C4-2B (cell line): ENCODE measurements at regions not wholly inside any gene's neighbourhood (a gene's known extent, or its start where the extent isn't known, plus 50 kb on each side); places are given as distances from the start of the nearest gene placed in this dataset.

Experiments used
- H3K27ac ChIP-seq: fragments of 450-650 bp; 2 replicates; pipeline ENCODE4 v1.5.1; 2017
- ZFX ChIP-seq: fragments of 450-650 bp; IDR thresholded peaks from 2 replicates; pipeline ENCODE4 v1.6.1; 2017
- TF ChIP-seq, protein P1 (sequence below): fragments of 450-650 bp; conservative IDR thresholded peaks from 2 replicates; pipeline ENCODE4 v1.5.1; 2017; ENCODE audit warnings: mild to moderate bottlenecking

DNA sequence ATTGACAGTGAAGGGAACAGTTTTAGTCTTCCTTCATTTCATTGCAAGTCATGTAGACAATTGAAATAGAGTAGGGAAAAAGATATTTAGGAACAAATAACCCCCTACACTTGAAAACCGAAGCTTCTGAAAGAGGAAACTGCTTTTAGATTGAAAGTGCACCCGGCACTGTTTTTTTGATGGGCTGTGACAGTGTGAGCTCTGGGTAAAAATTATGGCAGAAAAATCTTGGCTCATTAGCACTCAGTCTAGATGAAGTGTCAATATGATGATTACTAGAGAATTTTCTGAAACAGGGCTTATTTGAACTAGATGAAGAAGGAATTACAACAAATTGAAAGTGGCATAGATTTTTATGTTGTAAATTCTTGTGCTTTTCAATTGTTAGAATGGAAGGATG is 1132.4 kb downstream of the RAPGEF2 start:
- no peak overlapping the region for H3K27ac ChIP-seq
- no peak for TF ChIP-seq ZFX
- TF ChIP-seq, protein P1, sequence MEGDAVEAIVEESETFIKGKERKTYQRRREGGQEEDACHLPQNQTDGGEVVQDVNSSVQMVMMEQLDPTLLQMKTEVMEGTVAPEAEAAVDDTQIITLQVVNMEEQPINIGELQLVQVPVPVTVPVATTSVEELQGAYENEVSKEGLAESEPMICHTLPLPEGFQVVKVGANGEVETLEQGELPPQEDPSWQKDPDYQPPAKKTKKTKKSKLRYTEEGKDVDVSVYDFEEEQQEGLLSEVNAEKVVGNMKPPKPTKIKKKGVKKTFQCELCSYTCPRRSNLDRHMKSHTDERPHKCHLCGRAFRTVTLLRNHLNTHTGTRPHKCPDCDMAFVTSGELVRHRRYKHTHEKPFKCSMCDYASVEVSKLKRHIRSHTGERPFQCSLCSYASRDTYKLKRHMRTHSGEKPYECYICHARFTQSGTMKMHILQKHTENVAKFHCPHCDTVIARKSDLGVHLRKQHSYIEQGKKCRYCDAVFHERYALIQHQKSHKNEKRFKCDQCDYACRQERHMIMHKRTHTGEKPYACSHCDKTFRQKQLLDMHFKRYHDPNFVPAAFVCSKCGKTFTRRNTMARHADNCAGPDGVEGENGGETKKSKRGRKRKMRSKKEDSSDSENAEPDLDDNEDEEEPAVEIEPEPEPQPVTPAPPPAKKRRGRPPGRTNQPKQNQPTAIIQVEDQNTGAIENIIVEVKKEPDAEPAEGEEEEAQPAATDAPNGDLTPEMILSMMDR = no peak

DNA sequence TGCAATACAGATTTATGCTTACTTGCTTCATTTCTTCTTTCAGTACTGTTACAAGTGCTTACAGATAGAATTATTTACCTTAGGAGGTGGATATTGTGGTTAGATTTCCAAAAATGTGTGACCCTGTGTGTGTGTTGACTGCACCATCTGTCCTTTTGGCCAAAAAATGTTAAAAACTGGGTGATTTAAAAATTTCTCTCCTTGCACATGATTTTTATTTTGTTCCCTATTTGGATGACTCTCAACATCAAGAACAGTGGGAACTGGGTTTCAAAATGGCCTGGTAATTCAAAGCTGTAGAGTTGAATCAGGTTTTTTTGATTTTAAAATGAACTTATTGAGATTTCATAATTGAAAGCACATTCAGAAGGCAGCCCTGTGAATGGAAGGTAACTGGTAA is 1132.9 kb downstream of the RAPGEF2 start:
- no peak for TF ChIP-seq ZFX
- TF ChIP-seq, protein P1 = no peak
- no peak overlapping the region for H3K27ac ChIP-seq

DNA sequence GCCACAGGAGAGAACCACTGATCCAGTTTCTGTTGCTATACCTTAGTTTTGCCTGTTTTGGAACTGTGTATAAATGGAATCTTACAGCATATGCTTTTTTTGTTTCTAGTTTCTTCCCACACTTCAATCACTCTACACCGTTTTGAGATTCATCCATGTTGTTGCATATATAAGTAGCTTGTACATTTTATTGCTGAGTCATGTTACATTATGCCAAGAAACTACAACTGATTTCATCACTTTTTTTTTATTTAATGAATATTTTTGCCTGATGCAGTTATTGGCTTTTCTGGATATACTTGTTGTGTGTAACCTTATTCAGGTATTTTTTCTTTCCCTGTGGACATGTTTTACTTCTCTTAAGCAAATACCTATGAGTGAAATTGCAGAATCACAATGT is 1135.9 kb downstream of the RAPGEF2 start:
- H3K27ac ChIP-seq = no peak overlapping the region
- TF ChIP-seq ZFX = no peak
- TF ChIP-seq, protein P1 = no peak

DNA sequence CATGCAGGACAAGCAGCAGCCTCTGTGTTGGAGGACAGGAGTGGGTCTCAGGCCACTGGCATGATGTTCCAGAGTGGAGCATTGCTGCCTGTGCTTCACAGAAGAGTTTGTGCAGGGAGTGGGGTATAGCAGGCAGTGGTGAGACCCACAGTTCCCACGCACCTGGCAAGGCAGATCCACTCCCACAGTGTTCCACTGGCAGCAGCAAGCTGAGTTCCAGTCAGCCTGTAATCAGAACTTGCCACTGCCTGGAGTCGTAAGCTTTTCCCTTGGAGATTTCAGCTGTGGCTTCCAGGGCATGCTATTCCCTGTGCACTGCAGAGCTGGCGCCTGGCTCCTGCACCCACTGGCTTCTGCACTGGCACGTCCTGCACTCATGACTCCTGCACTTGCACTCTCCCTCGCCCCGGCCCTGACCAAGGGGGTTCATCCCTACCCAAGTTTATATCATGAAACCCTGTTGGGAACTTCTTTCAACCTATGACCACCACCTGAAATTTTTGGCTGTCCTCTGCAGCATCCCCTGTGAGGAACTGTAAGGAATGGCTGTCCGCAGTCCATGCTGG is 1144.3 kb downstream of the RAPGEF2 start:
- TF ChIP-seq ZFX = no peak
- TF ChIP-seq, protein P1 = no peak
- no peak overlapping the region for H3K27ac ChIP-seq

DNA sequence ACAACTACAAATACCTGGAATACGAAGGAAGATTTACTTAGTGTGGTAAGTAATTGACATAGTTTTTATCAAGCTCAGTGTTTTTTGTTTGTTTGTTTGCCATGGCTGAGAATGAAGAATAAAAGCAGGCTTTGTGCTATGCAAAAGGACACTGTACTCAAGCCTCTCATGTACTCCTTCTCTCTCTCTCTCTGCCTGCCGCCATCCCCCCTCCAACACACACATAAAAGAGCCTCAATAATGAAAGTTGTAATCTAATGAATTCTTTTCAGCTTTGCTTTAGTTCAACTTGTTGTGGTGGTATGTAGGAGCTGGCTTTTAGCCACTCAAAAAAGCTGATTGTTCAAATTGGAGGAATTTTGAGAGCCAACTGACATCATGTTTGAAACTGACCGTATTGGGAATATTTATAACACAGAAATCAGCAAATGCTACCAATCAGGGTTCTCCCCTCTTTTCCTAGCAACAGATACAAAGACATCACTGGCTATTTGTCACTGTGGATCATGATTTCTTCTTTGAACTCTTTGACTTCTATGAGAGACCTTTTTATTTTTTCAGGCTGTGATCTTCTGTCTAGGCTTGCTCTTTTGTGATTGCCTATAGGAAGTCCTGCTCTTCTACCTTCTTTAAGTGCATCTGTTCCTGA is 1148.8 kb downstream of the RAPGEF2 start:
- TF ChIP-seq, protein P1 = no peak
- TF ChIP-seq ZFX = no peak
- H3K27ac ChIP-seq = no peak overlapping the region

DNA sequence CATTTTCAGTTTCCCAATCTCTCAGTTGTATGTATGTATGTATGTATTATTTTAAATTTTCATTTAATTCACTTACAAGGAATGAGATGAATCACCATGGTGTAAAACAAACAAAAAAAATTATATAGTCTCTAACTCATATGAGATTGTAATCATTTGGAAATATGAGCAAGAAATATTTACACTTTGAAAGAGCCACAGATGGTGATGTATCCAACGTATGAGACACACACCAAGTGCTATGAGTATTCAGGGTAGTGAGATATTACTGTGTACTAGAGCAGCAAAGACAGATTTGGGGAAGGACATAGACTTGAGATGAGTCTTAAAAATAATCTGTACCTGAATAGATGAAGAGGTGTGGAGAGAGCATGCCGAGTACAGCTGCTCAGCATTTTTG is 1154.4 kb downstream of the RAPGEF2 start:
- H3K27ac ChIP-seq = no peak overlapping the region
- TF ChIP-seq, protein P1 = no peak
- TF ChIP-seq ZFX = no peak

DNA sequence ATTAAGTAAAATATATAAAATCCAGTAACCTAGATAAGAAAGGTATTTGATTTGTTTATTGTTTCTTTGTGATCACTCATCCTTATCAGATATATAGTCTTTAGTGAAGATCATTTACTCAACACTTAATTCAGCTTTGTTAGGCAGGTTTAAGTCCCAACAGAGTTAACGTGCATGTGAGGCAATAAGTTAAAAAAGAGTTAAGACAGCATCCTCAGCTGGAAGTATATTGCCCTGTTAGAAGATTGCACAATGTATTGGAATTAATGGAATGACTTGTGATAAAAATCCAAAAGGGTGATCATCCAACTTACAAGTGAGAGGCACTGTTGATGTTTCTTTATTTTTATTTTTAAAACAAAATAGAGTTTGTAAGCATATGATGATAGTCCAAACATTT is 1162.1 kb downstream of the RAPGEF2 start:
- TF ChIP-seq, protein P1 = no peak
- no peak for TF ChIP-seq ZFX
- H3K27ac ChIP-seq = no peak overlapping the region
